GM23338 (cell line): ENCODE measurements at regions not wholly inside any gene's neighbourhood (a gene's known extent, or its start where the extent isn't known, plus 50 kb on each side); places are given as distances from the start of the nearest gene placed in this dataset.

Source experiments
- ATAC-seq: fragments of 200-7000 bp; cut with Tn5 transposase; 3 replicates; pipeline ENCODE4 v1.9.1; 2020
- DNase-seq: peaks from one replicate; pipeline ENCODE4 v3.0.0-alpha.2; 2015; ENCODE audit warnings: low spot score
- H2AFZ ChIP-seq: fragments of 200-600 bp; sonication (generic); 2 replicates; pipeline ENCODE4 v1.8.0; 2016; ENCODE audit warnings: antibody characterized with exemption, mild to moderate bottlenecking, moderate library complexity
- H3F3A ChIP-seq: fragments of 200-600 bp; sonication (generic); replicated peaks from 2 replicates; pipeline ENCODE4 v1.8.0; 2017; ENCODE audit warnings: antibody characterized with exemption, mixed run types, low read depth
- H3K27ac ChIP-seq: fragments of 200-600 bp; sonication (generic); 2 replicates; pipeline ENCODE4 v1.6.1; 2016; ENCODE audit warnings: low read depth
- H3K27me3 ChIP-seq: fragments of 200-600 bp; sonication (generic); 2 replicates; pipeline ENCODE4 v1.8.0; 2016; ENCODE audit warnings: mild to moderate bottlenecking, mixed run types, moderate library complexity; ENCODE audit not compliant: insufficient read depth
- H3K36me3 ChIP-seq: fragments of 200-600 bp; sonication (generic); 2 replicates; pipeline ENCODE4 v1.8.0; 2016; ENCODE audit warnings: mild to moderate bottlenecking; ENCODE audit not compliant: insufficient read depth
- H3K4me1 ChIP-seq: fragments of 200-600 bp; sonication (generic); 2 replicates; pipeline ENCODE4 v1.8.0; 2016; ENCODE audit warnings: mild to moderate bottlenecking, moderate library complexity; ENCODE audit not compliant: insufficient read depth
- H3K4me2 ChIP-seq: fragments of 200-600 bp; sonication (generic); 2 replicates; pipeline ENCODE4 v1.7.1; 2017; ENCODE audit warnings: mixed run types
- H3K4me3 ChIP-seq: fragments of 200-600 bp; sonication (generic); 2 replicates; pipeline ENCODE4 v1.6.1; 2016; ENCODE audit warnings: mixed run types
- H3K79me2 ChIP-seq: fragments of 200-600 bp; sonication (generic); replicated peaks from 2 replicates; pipeline ENCODE4 v1.8.0; 2017; ENCODE audit warnings: mild to moderate bottlenecking; ENCODE audit not compliant: insufficient read depth
- H3K9me2 ChIP-seq: fragments of 200-600 bp; sonication (generic); 2 replicates; pipeline ENCODE4 v1.8.0; 2017; ENCODE audit not compliant: insufficient read depth
- H4K20me1 ChIP-seq: fragments of 200-600 bp; sonication (generic); replicated peaks from 2 replicates; pipeline ENCODE4 v1.8.0; 2017; ENCODE audit warnings: mild to moderate bottlenecking; ENCODE audit not compliant: insufficient read depth
- H3K27ac Mint-ChIP-seq: 2 replicates; pipeline ENCODE4 v1.8.0; 2020; ENCODE audit warnings: inconsistent platforms, mild to moderate bottlenecking, moderate library complexity, mixed read lengths
- H3K27me3 Mint-ChIP-seq: 3 replicates; pipeline ENCODE4 v1.8.0; 2022; ENCODE audit warnings: low read depth, mild to moderate bottlenecking, moderate library complexity, mixed read lengths, inconsistent platforms; ENCODE audit not compliant: insufficient read depth, poor library complexity
- H3K36me3 Mint-ChIP-seq: 3 replicates; pipeline ENCODE4 v1.8.0; 2021; ENCODE audit warnings: low read depth, mild to moderate bottlenecking, inconsistent platforms, moderate library complexity, mixed read lengths
- H3K4me1 Mint-ChIP-seq: 3 replicates; pipeline ENCODE4 v1.8.0; 2020; ENCODE audit warnings: mild to moderate bottlenecking, inconsistent platforms, mixed read lengths
- H3K4me3 Mint-ChIP-seq: 3 replicates; pipeline ENCODE4 v1.8.0; 2021; ENCODE audit warnings: moderate library complexity, mild to moderate bottlenecking, inconsistent platforms, mixed read lengths
- H3K9me3 Mint-ChIP-seq: 3 replicates; pipeline ENCODE4 v1.8.0; 2020; ENCODE audit warnings: moderate library complexity, mild to moderate bottlenecking, inconsistent platforms, mixed read lengths
- CREB1 ChIP-seq: fragments of 250-450 bp; sonication (Bioruptor Pico); IDR thresholded peaks from 2 replicates; pipeline ENCODE4 v1.5.0; 2020; ENCODE audit warnings: low read depth, mild to moderate bottlenecking, moderate library complexity
- JUNB ChIP-seq: IDR thresholded peaks from one replicate; pipeline ENCODE4 v1.6.1; 2016; ENCODE audit warnings: antibody characterized with exemption; ENCODE audit not compliant: unreplicated experiment
- NANOG ChIP-seq: IDR thresholded peaks from 2 replicates; pipeline ENCODE4 v1.6.1; 2016; ENCODE audit warnings: antibody characterized with exemption, borderline replicate concordance
- POLR2AphosphoS5 ChIP-seq: IDR thresholded peaks from 2 replicates; pipeline ENCODE4 v1.6.1; 2016; ENCODE audit warnings: antibody characterized with exemption, low read depth
- REST ChIP-seq: IDR thresholded peaks from one replicate; pipeline ENCODE4 v1.6.1; 2018; ENCODE audit warnings: antibody characterized with exemption; ENCODE audit not compliant: unreplicated experiment
- STAT1 ChIP-seq: IDR thresholded peaks from one replicate; pipeline ENCODE4 v1.6.1; 2016; ENCODE audit warnings: antibody characterized with exemption; ENCODE audit not compliant: unreplicated experiment
- ZNF114 ChIP-seq: fragments of 250-450 bp; sonication (Bioruptor Pico); IDR thresholded peaks from 2 replicates; pipeline ENCODE4 v1.5.0; 2020; ENCODE audit warnings: mild to moderate bottlenecking, moderate library complexity
- TF ChIP-seq, protein P1 (sequence below): IDR thresholded peaks from 2 replicates; pipeline ENCODE4 v1.6.1; 2016; ENCODE audit warnings: antibody characterized with exemption
- TF ChIP-seq, protein P2 (sequence below): fragments of 250-450 bp; sonication (Bioruptor Pico); IDR thresholded peaks from 2 replicates; pipeline ENCODE4 v1.5.0; 2020; ENCODE audit warnings: mild to moderate bottlenecking, moderate library complexity
- TF ChIP-seq, protein P3 (sequence below), 2 experiments: fragments of 200-600 bp in 1 of 2; sonication (generic) in 1 of 2; conservative IDR thresholded peaks; 2 replicates each; pipeline versions ENCODE4 v1.5.1 to v1.6.1; 2016 to 2017; ENCODE audit warnings: antibody characterized with exemption in 2 of 2, low read depth in 2 of 2, mild to moderate bottlenecking in 2 of 2, moderate library complexity in 1 of 2

DNA sequence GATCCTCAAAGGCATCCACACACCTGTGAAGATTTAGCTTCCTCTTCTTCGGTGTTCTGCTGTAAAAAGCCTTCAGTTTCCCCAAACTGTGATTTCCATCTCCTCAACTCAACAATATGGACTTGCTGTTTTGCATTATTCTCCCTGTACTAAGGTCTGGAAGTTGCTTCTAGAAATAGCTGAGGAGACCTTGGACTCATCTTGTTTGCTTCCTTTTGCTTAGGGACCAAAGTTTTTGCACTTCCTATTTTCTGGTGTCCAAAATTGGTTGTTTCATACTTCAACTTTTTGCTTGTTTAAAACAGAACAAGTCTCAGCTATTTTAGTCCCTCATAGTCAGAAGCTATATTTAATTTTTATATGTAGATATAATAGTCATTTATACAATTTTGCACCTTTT is 201.9 kb upstream of the COPS8 start (continued):
- TF ChIP-seq, protein P1, sequence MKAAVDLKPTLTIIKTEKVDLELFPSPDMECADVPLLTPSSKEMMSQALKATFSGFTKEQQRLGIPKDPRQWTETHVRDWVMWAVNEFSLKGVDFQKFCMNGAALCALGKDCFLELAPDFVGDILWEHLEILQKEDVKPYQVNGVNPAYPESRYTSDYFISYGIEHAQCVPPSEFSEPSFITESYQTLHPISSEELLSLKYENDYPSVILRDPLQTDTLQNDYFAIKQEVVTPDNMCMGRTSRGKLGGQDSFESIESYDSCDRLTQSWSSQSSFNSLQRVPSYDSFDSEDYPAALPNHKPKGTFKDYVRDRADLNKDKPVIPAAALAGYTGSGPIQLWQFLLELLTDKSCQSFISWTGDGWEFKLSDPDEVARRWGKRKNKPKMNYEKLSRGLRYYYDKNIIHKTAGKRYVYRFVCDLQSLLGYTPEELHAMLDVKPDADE: no peak
- no peak for TF ChIP-seq CREB1 (CRISPR knock-in tag)
- no peak for TF ChIP-seq NANOG

DNA sequence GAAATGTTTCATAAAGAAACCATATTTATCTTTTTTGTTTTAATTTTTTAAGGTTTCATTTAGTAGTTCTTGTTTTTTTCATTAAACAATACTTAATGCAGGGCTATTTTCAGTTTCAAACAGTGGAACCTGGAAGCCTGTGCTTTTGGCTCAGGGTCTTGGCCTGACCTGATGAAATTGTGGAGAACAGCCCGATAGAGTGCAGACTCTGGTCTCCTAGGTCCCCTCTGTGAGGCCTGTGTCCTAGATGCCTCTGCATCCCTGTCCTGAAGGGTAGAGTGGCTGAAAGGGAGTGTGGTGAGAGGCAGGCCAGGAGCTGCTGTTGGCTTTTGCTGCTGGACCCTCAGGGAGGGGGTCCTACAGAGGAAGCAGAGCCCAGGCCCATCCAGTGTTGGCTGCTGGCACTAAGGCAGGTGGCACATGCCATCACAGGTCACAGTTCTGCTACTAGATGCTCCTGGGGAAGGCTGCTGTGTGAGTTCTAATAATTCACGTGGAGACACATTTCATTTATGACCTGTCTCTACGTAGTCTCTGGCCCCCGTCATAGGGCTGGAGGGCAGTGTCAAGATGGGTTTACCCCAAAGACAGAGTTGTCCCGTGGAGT is 201.0 kb upstream of the COPS8 start:
- H3K79me2 ChIP-seq: no peaks in the 10 kb centered on the region
- no peaks in the 10 kb centered on the region for H3K27me3 ChIP-seq
- peaks cover 11% of the 10 kb centered on the region for H3K9me3 Mint-ChIP-seq
- H3K4me2 ChIP-seq: no peak overlapping the region
- no peak overlapping the region for H3K27ac Mint-ChIP-seq
- no peak overlapping the region for H3K4me3 ChIP-seq
- no peaks in the 10 kb centered on the region; the same call in 1 of the 3 replicates for H3K4me1 Mint-ChIP-seq
- H3K27me3 Mint-ChIP-seq: peaks cover 3% of the 10 kb centered on the region
- peaks cover 11% of the 10 kb centered on the region for H3K9me2 ChIP-seq
- ATAC-seq: no peak
- H2AFZ ChIP-seq: no peak overlapping the region
- peaks cover 6% of the 10 kb centered on the region; the same call in 1 of the 3 replicates for H3K36me3 Mint-ChIP-seq
- H3F3A ChIP-seq: no peaks in the 10 kb centered on the region
- H4K20me1 ChIP-seq: no peaks in the 10 kb centered on the region
- no peak for DNase-seq
- TF ChIP-seq POLR2AphosphoS5 (no peak), STAT1 (no peak), JUNB (no peak), NANOG (no peak), REST (no peak), ZNF114 (CRISPR knock-in tag) (no peak)
- TF ChIP-seq, protein P1: no peak
- TF ChIP-seq, protein P2, sequence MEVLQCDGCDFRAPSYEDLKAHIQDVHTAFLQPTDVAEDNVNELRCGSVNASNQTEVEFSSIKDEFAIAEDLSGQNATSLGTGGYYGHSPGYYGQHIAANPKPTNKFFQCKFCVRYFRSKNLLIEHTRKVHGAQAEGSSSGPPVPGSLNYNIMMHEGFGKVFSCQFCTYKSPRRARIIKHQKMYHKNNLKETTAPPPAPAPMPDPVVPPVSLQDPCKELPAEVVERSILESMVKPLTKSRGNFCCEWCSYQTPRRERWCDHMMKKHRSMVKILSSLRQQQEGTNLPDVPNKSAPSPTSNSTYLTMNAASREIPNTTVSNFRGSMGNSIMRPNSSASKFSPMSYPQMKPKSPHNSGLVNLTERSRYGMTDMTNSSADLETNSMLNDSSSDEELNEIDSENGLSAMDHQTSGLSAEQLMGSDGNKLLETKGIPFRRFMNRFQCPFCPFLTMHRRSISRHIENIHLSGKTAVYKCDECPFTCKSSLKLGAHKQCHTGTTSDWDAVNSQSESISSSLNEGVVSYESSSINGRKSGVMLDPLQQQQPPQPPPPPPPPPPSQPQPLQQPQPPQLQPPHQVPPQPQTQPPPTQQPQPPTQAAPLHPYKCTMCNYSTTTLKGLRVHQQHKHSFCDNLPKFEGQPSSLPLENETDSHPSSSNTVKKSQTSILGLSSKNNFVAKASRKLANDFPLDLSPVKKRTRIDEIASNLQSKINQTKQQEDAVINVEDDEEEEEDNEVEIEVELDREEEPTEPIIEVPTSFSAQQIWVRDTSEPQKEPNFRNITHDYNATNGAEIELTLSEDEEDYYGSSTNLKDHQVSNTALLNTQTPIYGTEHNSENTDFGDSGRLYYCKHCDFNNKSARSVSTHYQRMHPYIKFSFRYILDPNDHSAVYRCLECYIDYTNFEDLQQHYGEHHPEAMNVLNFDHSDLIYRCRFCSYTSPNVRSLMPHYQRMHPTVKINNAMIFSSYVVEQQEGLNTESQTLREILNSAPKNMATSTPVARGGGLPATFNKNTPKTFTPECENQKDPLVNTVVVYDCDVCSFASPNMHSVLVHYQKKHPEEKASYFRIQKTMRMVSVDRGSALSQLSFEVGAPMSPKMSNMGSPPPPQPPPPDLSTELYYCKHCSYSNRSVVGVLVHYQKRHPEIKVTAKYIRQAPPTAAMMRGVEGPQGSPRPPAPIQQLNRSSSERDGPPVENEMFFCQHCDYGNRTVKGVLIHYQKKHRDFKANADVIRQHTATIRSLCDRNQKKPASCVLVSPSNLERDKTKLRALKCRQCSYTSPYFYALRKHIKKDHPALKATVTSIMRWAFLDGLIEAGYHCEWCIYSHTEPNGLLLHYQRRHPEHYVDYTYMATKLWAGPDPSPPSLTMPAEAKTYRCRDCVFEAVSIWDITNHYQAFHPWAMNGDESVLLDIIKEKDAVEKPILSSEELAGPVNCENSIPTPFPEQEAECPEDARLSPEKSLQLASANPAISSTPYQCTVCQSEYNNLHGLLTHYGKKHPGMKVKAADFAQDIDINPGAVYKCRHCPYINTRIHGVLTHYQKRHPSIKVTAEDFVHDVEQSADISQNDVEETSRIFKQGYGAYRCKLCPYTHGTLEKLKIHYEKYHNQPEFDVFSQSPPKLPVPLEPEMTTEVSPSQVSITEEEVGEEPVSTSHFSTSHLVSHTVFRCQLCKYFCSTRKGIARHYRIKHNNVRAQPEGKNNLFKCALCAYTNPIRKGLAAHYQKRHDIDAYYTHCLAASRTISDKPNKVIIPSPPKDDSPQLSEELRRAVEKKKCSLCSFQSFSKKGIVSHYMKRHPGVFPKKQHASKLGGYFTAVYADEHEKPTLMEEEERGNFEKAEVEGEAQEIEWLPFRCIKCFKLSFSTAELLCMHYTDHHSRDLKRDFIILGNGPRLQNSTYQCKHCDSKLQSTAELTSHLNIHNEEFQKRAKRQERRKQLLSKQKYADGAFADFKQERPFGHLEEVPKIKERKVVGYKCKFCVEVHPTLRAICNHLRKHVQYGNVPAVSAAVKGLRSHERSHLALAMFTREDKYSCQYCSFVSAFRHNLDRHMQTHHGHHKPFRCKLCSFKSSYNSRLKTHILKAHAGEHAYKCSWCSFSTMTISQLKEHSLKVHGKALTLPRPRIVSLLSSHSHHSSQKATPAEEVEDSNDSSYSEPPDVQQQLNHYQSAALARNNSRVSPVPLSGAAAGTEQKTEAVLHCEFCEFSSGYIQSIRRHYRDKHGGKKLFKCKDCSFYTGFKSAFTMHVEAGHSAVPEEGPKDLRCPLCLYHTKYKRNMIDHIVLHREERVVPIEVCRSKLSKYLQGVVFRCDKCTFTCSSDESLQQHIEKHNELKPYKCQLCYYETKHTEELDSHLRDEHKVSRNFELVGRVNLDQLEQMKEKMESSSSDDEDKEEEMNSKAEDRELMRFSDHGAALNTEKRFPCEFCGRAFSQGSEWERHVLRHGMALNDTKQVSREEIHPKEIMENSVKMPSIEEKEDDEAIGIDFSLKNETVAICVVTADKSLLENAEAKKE (CRISPR knock-in tag): no peak
- TF ChIP-seq, protein P3, sequence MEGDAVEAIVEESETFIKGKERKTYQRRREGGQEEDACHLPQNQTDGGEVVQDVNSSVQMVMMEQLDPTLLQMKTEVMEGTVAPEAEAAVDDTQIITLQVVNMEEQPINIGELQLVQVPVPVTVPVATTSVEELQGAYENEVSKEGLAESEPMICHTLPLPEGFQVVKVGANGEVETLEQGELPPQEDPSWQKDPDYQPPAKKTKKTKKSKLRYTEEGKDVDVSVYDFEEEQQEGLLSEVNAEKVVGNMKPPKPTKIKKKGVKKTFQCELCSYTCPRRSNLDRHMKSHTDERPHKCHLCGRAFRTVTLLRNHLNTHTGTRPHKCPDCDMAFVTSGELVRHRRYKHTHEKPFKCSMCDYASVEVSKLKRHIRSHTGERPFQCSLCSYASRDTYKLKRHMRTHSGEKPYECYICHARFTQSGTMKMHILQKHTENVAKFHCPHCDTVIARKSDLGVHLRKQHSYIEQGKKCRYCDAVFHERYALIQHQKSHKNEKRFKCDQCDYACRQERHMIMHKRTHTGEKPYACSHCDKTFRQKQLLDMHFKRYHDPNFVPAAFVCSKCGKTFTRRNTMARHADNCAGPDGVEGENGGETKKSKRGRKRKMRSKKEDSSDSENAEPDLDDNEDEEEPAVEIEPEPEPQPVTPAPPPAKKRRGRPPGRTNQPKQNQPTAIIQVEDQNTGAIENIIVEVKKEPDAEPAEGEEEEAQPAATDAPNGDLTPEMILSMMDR (conservative IDR thresholded peaks at IDR 0.05; ENCODE audit: low read depth in 2 of 2): no peak
- H3K36me3 ChIP-seq: no peaks in the 10 kb centered on the region
- H3K27ac ChIP-seq: no peak overlapping the region
- H3K4me3 Mint-ChIP-seq: no peak overlapping the region
- H3K4me1 ChIP-seq: no peaks in the 10 kb centered on the region
